GM12892 (cell line): ENCODE measurements at regions not wholly inside any gene's neighbourhood (a gene's known extent, or its start where the extent isn't known, plus 50 kb on each side); places are given as distances from the start of the nearest gene placed in this dataset.

Experiments
- POLR2A ChIP-seq: IDR thresholded peaks from 2 replicates; pipeline ENCODE4 v1.6.1; 2011; ENCODE audit warnings: low read depth, low read length, control low read depth
- POLR2AphosphoS5 ChIP-seq: IDR thresholded peaks from 2 replicates; pipeline ENCODE4 v1.6.1; 2011; ENCODE audit warnings: low read depth, low read length, control low read depth
- TAF1 ChIP-seq: IDR thresholded peaks from 2 replicates; pipeline ENCODE4 v1.6.1; 2011; ENCODE audit warnings: low read depth, mild to moderate bottlenecking, control low read depth, low read length, borderline replicate concordance

DNA sequence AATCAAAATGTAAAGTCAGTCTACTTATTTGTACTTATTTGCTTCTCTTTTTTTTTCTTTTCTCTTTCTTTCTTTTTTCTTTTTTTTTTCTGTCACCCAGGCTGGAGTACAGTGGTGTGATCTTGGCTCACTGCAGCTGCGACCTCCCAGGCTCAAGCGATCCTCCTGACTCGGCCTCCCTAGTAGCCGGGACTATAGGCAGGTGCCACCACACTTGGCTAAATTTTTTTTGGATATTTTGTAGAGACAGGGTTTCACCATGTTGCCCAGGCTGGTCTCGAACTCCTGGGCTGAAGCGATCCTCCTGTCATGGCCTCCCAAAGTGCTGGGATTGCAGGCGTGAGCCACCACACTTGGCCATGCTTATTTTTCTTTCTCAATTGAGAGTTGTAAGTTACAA, 98.8 kb upstream of the ZBTB40 start:
- TF ChIP-seq POLR2A (no peak), POLR2AphosphoS5 (no peak), TAF1 (no peak)
